Central memory CD4-positive, alpha-beta T cell (primary cell): ENCODE measurements at regions not wholly inside any gene's neighbourhood (a gene's known extent, or its start where the extent isn't known, plus 50 kb on each side); places are given as distances from the start of the nearest gene placed in this dataset.

ENCODE experiments used
- DNase-seq: peaks from one replicate; pipeline ENCODE4 v3.0.0; 2022

DNA sequence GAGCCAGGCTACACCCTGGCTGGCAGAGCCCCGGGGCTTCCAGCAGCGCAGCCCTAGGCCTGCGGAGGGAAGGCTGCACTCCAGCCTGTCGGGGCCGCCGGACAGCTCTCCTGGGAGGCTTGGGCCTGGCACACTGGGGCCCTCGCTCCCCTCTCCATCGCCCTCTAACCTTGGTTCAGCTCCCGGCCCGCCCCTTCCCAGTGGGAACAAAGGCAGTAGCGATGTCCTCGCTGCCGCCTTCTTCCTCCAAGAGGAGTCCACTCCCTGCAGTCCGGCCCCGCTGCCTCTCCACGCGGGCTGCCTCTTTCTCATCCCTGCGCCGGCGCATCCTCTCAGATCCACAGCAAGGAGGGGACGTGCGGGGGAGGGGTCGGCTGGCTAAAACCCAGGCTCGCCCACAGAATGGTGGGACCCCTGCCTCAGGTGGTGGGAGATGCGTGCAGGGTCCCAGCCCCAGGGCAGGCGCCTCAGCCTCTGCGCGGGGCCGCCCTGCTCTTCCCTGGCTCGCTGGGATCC is 138.1 kb downstream of the TWIST2 start:
- no peak for DNase-seq

DNA sequence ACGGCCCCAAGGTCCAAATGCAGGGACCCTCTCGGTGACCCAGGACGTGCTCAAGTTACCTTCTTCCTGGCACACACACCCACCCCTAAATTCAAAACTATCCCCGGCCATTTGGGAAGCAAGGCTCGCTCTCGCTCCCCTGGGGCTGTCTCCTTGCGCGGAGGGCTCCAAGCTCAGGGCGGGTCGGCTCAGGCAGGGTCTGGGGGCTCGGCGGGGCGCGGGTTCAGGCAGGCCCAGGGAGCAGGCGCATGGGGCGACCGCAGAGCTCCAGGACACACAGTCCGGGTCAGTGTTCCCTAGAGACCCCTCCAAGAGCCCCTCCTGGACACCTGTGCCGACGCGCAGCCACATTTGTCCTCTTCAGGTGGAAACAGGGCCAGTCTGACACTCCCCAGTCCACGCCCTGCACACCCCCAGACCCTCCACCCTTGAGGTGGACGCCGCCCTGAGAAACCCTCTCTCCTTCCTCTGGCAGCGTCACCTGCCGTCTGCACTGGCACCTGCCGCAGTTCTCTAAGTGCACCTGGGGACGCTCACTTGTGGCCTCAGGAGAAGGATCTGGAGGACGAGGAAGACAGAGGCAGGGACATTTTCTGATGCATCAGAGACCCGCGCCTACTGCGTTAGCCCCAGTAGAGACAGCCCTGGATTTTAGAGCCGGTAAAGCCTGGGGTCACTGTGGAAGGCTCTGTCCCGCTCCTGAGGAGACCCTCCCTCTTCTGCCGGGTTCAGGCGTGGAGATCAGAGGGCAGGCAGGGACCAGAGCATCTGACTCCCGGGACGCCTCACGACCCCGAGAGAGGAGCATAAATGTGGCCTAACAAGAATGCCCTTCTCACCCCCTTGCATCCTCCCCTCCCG is 138.8 kb downstream of the TWIST2 start:
- DNase-seq, result no peak

DNA sequence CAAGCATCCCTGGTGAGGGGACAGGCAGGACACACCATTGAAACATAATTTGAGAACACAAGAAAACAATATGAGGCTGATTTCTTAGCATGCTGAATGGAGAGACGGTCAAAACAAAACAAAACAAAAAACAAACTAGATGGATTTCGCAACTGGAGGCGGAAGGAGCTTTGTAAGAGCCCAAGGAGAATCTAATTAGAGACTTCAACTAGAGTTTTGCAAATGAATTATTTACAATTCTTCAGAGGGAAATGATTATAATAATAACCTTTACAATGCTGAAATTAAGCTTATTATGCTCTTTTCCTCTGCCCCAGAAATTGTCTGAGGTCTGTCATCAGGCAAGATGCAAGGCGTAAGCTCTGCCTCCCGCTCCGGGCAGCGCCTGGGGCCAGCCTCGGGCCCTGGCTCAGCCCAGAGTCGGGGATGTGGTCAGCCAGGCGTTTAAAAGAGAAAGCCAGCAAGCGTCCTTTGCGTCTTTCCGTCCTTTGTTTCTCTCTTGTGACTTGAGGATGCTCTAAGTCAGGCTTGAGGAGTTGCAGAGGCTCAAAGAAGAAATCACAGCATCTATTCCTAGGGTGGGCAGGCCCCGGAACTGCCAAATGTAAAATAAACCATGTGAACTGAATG is 139.6 kb downstream of the TWIST2 start:
- no peak for DNase-seq

DNA sequence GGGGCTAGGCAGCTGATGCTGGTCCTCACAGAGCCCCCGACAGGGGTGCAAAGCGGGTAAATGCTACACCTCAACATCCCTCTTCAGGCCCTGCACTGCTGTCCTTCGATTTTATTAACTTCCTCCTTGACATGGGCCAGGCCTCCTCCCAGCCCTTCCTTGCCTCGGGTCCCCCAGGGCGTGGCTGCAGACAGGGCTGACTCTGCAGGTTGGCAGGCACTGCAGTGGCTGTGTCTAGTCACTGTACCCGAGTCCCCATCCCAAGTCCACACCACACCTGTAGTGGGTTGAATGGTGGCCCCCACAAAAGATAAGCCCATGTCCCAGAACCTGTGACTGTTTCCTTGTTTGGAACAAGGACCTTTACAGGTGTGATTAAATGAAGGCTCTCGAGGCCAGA is 140.2 kb downstream of the TWIST2 start:
- no peak for DNase-seq

DNA sequence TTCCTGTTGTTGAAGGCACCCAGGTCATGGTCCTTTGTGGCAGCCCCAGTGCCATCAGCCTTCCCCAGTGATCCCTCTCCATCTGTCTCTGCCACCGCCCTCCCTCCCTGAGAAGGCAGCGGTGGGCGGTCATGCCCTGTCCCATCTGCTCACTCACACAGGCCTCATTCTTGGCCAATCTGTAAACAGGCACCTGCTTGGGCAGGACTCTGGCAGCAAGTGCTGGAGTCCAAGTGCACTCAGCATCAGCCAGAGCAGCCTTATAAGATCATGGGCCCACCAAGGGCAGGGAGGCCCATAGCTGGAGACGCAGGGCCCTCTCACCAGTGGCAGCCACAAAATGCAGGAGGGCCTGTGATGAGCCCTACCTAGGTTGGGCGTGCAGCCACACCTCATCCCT is 140.9 kb downstream of the TWIST2 start:
- DNase-seq, result no peak

DNA sequence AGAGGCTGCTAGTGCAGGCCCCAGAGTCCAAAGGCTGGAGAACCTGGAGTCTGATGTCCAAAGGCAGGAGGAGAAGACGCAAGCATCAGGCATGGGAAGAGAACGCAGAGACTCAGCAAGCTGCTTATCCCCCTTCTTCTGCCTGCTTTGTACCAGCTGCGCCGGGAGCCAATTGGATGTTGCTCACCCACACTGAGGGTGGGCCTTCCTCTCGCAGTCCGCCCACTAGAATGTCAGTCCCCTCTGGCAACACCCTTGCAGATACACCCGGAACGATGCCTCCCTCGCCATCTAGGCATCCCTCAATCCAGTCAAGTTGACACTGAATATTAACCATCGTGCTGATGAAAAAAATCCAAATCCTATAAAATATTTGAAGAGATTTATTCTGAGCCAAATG is 141.6 kb downstream of the TWIST2 start:
- no peak for DNase-seq

DNA sequence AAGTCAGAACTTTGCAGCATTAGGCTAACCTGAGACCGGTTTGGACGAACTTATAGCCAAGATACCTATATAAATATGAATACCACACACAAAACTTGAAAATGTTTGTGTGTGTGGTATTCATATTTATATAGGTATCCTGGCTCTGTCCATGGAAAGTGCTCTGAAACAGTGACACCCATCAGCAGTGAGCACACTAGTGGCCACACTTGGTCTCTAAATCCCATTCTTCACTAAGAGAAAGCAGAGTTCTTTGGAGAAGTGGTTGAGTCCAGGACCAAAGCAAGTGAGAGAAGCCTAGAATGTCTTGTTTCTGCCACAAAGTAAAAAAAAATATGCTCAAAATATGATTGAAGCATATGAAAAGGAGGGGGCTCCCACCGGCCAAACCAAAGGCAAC is 146.5 kb downstream of the TWIST2 start:
- no peak for DNase-seq

DNA sequence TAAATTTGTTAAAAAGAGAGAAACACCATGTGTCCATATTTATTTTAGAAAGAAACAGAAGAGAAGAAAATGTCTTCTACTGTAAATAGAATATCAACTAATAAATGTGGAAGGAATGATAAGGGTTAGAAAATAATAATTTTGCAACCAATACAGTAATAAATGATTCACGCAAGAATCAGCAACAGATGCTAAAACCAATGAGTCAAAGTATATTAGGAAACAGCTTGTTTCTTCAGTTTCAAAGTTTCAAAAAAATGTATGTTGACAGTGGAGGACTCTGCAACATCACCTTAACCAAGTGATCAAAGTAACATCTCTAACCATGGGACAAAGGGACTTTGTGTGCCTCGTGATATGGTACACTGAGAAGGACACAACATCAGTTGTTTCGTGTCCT is 147.0 kb downstream of the TWIST2 start:
- no peak for DNase-seq

DNA sequence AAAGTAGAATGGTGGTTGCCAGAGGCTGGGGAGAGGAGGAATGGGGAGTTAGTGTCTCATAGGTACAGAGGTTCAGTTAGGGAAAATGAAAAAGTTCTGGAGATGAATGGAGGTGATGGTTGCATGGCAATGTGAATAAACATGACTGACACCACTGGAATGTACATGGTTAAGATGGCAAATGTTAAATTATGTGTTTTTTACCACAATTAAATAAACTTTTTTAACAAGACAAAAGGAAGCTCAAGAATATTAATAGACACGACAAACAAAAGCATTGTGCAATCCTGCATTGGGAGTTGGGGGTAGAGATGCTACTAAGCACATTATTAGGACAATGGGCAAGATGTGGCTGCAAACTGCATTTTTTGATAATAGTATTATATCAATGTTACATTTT is 147.7 kb downstream of the TWIST2 start:
- DNase-seq, result no peak

DNA sequence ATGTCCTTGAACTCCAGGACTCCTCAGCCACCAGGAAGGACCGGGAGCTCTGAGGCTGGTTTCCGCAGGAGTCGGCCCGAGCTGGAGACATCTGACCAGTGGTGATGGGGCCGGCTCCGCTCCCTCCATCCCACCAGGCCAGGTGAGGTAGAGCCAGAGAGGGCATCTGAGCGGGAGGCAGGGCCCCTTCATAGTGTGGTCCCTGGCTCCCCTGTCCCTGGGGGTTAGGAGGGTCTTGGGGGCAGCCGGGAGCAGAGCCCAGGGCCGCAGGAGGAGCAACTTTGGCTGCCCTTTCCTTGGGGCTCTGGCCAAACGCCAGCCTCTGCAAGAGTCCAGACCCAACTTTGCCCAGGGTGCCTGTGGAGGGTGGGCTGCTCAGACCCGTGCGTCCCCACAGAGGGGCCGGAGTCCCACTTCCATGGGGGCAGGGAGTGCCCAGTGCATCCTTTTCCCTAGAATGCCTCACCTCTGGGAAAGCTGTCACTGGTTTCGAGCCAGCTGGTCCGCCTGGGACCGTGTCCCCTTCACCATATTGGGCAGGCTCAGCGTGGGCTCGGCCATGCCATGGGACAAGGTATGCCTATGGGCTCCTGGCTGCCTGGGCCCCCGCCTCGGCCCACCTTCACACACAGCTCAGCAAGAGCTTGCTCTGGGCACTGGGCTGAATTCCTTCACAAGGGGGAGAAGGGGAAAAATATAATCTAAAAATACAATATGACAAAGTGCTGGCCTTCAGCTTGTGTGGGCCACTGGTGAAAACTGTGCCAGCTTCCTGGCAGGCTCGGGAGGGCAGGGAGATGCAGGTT is 148.6 kb downstream of the TWIST2 start:
- no peak for DNase-seq

DNA sequence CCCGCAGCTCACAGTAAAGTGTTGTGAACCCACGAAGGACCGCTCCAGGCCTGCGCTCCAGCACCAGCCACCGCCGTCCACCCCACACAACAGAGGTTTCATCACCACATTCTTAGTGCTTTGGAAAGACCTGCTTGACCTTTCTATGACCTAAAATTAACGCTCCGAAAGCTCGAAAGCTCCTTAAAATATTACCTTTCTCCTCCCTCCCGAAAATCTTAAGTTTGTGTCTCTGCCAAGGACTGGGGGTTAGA is 149.2 kb downstream of the TWIST2 start:
- no peak for DNase-seq

DNA sequence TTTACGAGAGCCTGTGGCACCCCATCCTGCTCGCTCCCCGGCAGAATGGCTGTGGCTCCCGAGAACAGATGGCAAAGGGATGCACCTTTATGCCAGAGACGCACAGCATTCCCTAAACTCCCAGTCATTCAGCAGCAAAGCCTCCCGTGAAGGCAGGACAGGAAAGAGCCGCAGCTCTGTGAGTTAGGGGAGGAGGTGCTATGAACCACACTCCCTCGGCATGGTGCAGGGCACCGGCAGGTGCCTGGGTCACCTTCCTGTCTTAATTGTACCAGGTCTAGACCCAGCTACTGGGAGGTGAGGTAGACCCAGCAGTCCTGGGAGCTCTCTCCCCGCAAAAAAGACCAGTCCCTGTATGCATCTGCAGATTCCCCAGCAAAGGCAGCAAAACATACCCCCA is 149.8 kb downstream of the TWIST2 start:
- DNase-seq, result no peak
